SK-N-MC (cell line): ENCODE measurements at regions not wholly inside any gene's neighbourhood (a gene's known extent, or its start where the extent isn't known, plus 50 kb on each side); places are given as distances from the start of the nearest gene placed in this dataset.

ENCODE experiments used
- EZH2 ChIP-seq: fragments of 200-600 bp; sonication (generic); IDR thresholded peaks from one replicate; pipeline ENCODE4 v1.6.1; 2017; ENCODE audit warnings: antibody characterized with exemption
- FOXP2 ChIP-seq: optimal IDR thresholded peaks from 2 replicates; pipeline ENCODE3; 2011; ENCODE audit warnings: mild to moderate bottlenecking, moderate library complexity; ENCODE audit not compliant: insufficient read depth; ENCODE audit errors: extremely low read length, control extremely low read depth
- POLR2AphosphoS5 ChIP-seq: IDR thresholded peaks from 2 replicates; pipeline ENCODE4 v1.6.1; 2012; ENCODE audit warnings: mild to moderate bottlenecking, low read depth, low read length, borderline replicate concordance

GRCh38 chr5:113742176-113742575, 228.7 kb downstream of the YTHDC2 start:
- TF ChIP-seq EZH2 (no peak), POLR2AphosphoS5 (no peak), FOXP2 (no peak)
